Transverse colon (tissue), 4 donors: ENCODE measurements at regions not wholly inside any gene's neighbourhood (a gene's known extent, or its start where the extent isn't known, plus 50 kb on each side); places are given as distances from the start of the nearest gene placed in this dataset.

Experiments
- DNase-seq: peaks from one replicate; pipeline ENCODE4 v3.0.0-alpha.2; 2019
- H3K27ac ChIP-seq, 4 donors: fragments of 200-600 bp; sonication (generic); 2 replicates each; pipeline ENCODE4 v1.5.1; 2016 to 2018; ENCODE audit warnings: inconsistent platforms in 4 of 4
- H3K27me3 ChIP-seq: fragments of 200-600 bp; sonication (generic); 2 replicates; pipeline ENCODE4 v1.5.1; 2017; ENCODE audit warnings: inconsistent platforms
- H3K36me3 ChIP-seq, 4 donors: fragments of 200-600 bp; sonication (generic); 2 replicates each; pipeline ENCODE4 v1.5.1; 2017 to 2019; ENCODE audit warnings: inconsistent platforms in 4 of 4
- H3K4me1 ChIP-seq, 4 donors: fragments of 200-600 bp; sonication (generic); 2 replicates each; pipeline ENCODE4 v1.5.1; 2017 to 2020; ENCODE audit warnings: inconsistent platforms in 4 of 4
- H3K4me3 ChIP-seq, 4 donors: fragments of 200-600 bp; sonication (generic); 1 replicate in 1 of 4; 2 replicates in 3 of 4; pipeline versions ENCODE4 v1.5.1 to v1.6.1; 2017 to 2019; ENCODE audit warnings: inconsistent platforms in 4 of 4
- H3K9me3 ChIP-seq, 2 donors: fragments of 200-600 bp; sonication (generic); 2 replicates each; pipeline ENCODE4 v1.5.1; 2017 to 2019; ENCODE audit warnings: inconsistent platforms in 2 of 2
- EP300 ChIP-seq: sonication (generic); formaldehyde crosslinking; IDR thresholded peaks from one replicate; pipeline ENCODE4 v1.6.1; 2017; ENCODE audit warnings: antibody characterized with exemption, low read depth
- POLR2A ChIP-seq: fragments of 450-650 bp; IDR thresholded peaks from one replicate; pipeline ENCODE4 v1.6.1; 2016; ENCODE audit warnings: antibody characterized with exemption, mild to moderate bottlenecking, moderate library complexity
- POLR2AphosphoS5 ChIP-seq, 3 donors: sonication (generic); formaldehyde crosslinking; IDR thresholded peaks; one replicate each; pipeline ENCODE4 v1.6.1; 2016; ENCODE audit warnings: antibody characterized with exemption in 3 of 3
- WGBS, 2 donors: methylation state at CpG; one replicate each; pipeline ENCODE4 v1.1.5; 2018; ENCODE audit warnings: low coverage in 1 of 2; 5-methylcytosine and 5-hydroxymethylcytosine counted together
- in situ Hi-C, 4 donors: fragments of 200-750 bp; cut with MboI; loops; one replicate each; pipeline versions ENCODE4 v1.15.0 to v1.15.1; 2017; ENCODE audit warnings: low sequenced_read_pairs in 3 of 4, low pct_ligation_motif_present in 1 of 4, low pct_unique_long_range_greater_than_20kb in 1 of 4
- intact Hi-C: fragments of 100-400 bp; cut with DNase I; formaldehyde crosslinking; loops from one replicate; pipeline ENCODE4 v1.15.1; 2023; ENCODE audit warnings: low total_unique reads
- TF ChIP-seq, protein P1 (sequence below), 5 experiments: fragments of 200-600 bp in 3 of 5; fragments of 450-650 bp in 2 of 5; sonication (generic) in 3 of 5; IDR thresholded peaks; 1 replicate in 2 of 5; 2 replicates in 3 of 5; pipeline ENCODE4 v1.5.1; 2016 to 2017; ENCODE audit warnings: antibody characterized with exemption in 5 of 5, inconsistent platforms in 3 of 5, mild to moderate bottlenecking in 2 of 5, moderate library complexity in 1 of 5

DNA sequence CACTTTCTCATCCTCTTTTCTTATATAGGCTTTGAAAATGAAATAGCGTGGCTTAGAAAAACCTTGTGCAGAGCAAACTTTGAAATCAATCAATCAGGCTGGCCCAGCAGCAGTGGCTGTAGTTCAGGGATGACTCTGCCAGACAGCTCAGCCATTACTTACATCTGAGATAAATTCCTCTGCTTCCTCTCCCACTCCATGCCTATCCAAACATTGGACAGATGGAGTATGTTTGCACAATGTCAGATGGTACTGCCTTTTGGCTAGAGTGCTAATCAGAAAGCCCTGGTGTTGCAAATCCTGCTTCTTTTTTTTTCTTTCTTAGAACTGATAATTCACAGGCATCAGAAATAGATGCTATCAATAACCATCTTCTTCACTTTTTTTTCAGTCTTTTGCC lies 1065.1 kb downstream of the AGBL1 start:
- intact Hi-C loops, result no loop called here
- Histone ChIP-seq H3K4me1 (no peaks in the 10 kb centered on the region), H3K27ac (no peak overlapping the region), H3K36me3 (no peaks in the 10 kb centered on the region), H3K9me3 (peaks cover 0 to 5% of the 10 kb centered on the region in 2 donors), H3K4me3 (no peak overlapping the region), H3K27me3 (no peaks in the 10 kb centered on the region)
- TF ChIP-seq POLR2AphosphoS5 (IDR thresholded peaks at IDR 0.05), result no peak
- TF ChIP-seq, protein P1, sequence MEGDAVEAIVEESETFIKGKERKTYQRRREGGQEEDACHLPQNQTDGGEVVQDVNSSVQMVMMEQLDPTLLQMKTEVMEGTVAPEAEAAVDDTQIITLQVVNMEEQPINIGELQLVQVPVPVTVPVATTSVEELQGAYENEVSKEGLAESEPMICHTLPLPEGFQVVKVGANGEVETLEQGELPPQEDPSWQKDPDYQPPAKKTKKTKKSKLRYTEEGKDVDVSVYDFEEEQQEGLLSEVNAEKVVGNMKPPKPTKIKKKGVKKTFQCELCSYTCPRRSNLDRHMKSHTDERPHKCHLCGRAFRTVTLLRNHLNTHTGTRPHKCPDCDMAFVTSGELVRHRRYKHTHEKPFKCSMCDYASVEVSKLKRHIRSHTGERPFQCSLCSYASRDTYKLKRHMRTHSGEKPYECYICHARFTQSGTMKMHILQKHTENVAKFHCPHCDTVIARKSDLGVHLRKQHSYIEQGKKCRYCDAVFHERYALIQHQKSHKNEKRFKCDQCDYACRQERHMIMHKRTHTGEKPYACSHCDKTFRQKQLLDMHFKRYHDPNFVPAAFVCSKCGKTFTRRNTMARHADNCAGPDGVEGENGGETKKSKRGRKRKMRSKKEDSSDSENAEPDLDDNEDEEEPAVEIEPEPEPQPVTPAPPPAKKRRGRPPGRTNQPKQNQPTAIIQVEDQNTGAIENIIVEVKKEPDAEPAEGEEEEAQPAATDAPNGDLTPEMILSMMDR (IDR thresholded peaks at IDR 0.05), result no peak
- TF ChIP-seq POLR2A, result no peak
- no peak for TF ChIP-seq EP300
- 10 to 50% methylated on average over 1 of the region's 1 CpG for WGBS, 2 donors
- in situ Hi-C loops, result no loop called here
- DNase-seq, result no peak

DNA sequence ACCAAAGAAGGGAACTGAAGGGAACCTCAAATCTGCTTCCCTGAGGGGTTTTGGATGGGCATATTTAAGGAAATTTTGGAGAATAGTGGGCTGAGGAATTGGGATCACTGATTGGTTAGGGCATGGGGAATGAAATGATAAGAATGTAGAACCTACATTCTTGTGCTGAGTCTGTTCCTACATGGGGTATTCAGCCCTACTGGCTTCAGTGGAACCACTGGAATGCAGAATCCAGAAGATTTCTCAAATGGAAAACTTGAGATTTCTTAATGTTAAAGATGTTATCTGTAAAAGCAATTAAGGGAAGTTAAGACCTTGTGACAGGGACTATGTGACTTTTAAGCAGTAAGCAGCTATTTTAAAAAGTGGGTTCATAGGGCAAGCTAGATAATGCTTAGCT lies 1062.4 kb downstream of the AGBL1 start:
- Histone ChIP-seq H3K36me3 (no peaks in the 10 kb centered on the region), H3K27ac (no peak overlapping the region), H3K4me1 (no peaks in the 10 kb centered on the region), H3K4me3 (no peak overlapping the region), H3K9me3 (peaks cover 0 to 5% of the 10 kb centered on the region in 2 donors), H3K27me3 (no peaks in the 10 kb centered on the region)
- no peak for DNase-seq
- TF ChIP-seq POLR2AphosphoS5 (IDR thresholded peaks at IDR 0.05), result no peak
- TF ChIP-seq, protein P1 (IDR thresholded peaks at IDR 0.05), result no peak
- no peak for TF ChIP-seq EP300
- TF ChIP-seq POLR2A, result no peak
- in situ Hi-C loops (no loop called here), intact Hi-C loops (no loop called here)

DNA sequence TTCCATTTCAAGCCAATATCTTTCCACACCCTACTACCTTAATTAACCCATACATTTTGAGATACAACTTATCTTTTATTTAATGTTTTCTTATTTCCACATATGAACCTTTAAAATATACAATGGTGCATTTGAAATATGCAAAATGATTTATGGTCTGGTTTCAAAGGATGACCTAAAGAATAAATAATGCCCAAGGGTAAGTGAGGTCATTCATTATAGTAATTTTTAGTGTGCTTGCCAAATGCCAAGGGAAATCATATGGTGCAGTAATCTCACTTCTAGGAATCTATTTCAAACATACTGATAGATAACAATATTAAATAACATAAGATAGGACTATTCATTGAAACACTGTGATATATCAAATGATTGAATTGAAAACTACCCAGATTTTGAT lies 1055.4 kb downstream of the AGBL1 start:
- H3K27me3 ChIP-seq, result no peaks in the 10 kb centered on the region
- intact Hi-C loops (no loop called here), in situ Hi-C loops (no loop called here)
- TF ChIP-seq EP300 (no peak), POLR2A (no peak), POLR2AphosphoS5 (IDR thresholded peaks at IDR 0.05) (no peak)
- TF ChIP-seq, protein P1 (IDR thresholded peaks at IDR 0.05), result no peak
- no peak overlapping the region for H3K4me3 ChIP-seq
- DNase-seq, result no peak
- H3K27ac ChIP-seq, result no peak overlapping the region
- H3K36me3 ChIP-seq, result no peaks in the 10 kb centered on the region
- H3K9me3 ChIP-seq, result no peaks in the 10 kb centered on the region
- no peaks in the 10 kb centered on the region for H3K4me1 ChIP-seq

DNA sequence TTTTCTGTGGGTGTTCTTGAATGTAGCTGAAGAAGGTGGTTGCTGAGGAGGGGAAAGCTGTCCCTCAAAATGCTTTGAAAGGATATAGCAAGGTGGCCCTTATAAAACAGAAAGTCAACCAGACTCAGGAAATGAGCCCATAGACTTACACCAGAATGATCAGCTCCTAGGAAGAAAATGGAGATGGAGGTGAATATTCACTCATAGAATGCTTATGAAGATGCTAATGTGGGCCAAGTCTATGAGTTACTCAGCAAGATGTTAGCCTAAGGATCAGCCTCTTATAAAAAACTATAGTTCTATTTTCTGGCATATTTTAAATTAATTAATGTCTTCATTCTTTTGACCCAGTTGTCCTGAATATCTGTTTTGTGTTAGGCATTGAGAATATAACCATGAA lies 1054.0 kb downstream of the AGBL1 start:
- no peaks in the 10 kb centered on the region for H3K4me1 ChIP-seq
- H3K27ac ChIP-seq, result no peak overlapping the region
- H3K9me3 ChIP-seq, result no peaks in the 10 kb centered on the region
- intact Hi-C loops, result no loop called here
- no peaks in the 10 kb centered on the region for H3K27me3 ChIP-seq
- in situ Hi-C loops, result no loop called here
- no peak for DNase-seq
- no peak overlapping the region for H3K4me3 ChIP-seq
- TF ChIP-seq POLR2AphosphoS5 (IDR thresholded peaks at IDR 0.05), result no peak
- TF ChIP-seq EP300, result no peak
- TF ChIP-seq, protein P1 (IDR thresholded peaks at IDR 0.05), result no peak
- TF ChIP-seq POLR2A, result no peak
- no peaks in the 10 kb centered on the region for H3K36me3 ChIP-seq
